GM19025 (cell line): ENCODE measurements at regions not wholly inside any gene's neighbourhood (a gene's known extent, or its start where the extent isn't known, plus 50 kb on each side); places are given as distances from the start of the nearest gene placed in this dataset.

Experiments
- ATAC-seq: cut with Tn5 transposase; IDR thresholded peaks from one replicate; pipeline ENCODE4 v1.9.1; 2021; ENCODE audit warnings: mild to moderate bottlenecking, low read depth, moderate library complexity; ENCODE audit not compliant: unreplicated experiment

DNA sequence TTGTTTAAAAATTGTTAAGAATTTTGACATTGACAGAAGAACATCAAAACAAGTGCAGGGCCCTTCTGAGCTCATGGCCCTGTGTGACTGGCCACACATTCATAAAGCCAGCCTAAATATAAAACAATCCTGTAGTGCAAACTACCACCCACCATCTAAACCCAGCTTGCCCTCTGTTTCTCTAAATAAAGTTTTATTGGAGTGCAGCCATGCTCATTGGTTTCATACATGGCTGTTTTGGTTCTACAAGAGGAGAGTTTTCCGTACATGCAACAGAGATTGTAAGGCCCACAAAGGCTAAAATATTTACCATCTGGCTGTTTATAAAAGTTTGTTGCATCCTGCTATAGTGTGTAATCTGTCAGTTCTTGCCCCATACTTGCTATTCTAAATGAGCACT is 54.6 kb upstream of the TRIM24 start:
- ATAC-seq, result no peak

- no peak for ATAC-seq
Observed at GRCh38 chr7:138407792-138408191, 52.3 kb upstream of the TRIM24 start.
